Middle frontal gyrus (tissue), 1 donor: ENCODE measurements at regions not wholly inside any gene's neighbourhood (a gene's known extent, or its start where the extent isn't known, plus 50 kb on each side); places are given as distances from the start of the nearest gene placed in this dataset.
A peak's percentile ranks its signal among the peaks of the same experiment; 100 is the strongest.

Experiments
- DNase-seq: peaks from one replicate; pipeline ENCODE4 v3.0.0-alpha.2; 2015; ENCODE audit warnings: low spot score; ENCODE audit errors: extremely low spot score

GRCh38 chr2:198444800-198445287, 640.5 kb downstream of the PLCL1 start:
- DNase-seq, result no peak

DNA sequence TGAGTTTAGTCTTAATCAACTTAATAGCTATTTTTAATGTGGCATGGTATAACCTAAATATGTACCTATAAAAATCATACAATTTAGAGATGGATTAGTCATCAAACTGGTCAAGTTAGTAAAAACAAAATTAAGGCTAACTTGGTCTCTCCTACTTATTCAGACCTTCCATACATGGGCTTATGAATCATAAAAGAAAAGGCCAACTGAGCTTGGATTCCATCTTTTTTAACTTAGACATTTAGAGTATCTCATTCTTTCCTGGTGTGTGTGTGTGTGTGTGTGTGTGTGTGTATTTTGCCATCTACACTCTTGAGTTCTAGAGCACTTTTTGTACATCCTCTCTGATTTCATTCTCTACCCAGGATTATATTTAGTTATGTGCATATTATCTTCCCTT, 637.5 kb downstream of the PLCL1 start:
- DNase-seq, result no peak

DNA sequence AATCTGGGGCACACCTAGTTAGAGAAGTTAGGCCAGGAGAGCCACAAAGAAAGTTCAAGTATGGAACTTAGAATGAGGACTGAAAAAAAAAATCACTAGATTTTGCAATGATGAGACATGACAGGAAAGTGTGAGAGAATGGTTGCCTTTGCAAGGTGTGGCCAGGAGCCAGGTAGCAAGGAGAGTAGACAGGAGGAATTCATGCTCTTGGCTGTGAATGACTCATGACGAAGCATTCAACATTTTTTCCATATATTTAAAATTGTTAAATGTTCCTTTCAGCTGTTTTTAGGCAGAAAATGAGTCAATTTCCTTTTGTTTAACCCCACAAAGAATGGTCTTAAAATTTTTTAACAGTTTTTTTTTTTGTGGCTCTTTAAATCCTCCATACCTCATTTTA, 636.9 kb downstream of the PLCL1 start:
- DNase-seq, result no peak

DNA sequence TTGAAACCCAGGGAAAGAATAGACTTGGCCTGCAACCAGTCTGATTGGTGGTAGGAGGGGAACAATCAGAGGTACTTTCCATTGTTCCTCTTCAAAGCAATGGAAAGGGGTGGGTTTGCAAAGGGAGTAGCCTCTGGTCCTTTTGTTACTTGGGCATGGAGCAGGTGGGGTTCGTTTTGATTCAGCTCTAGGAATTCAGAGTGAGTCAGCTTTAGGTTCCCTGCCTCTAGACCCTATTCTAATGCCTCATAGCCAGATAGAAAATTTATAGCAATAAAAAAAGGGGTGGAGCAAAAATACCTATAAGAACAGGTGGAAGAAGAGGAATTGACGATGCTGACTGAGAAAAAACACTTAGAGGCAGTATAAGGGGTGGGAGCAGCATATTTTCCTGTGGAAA, 636.4 kb downstream of the PLCL1 start:
- no peak for DNase-seq

DNA sequence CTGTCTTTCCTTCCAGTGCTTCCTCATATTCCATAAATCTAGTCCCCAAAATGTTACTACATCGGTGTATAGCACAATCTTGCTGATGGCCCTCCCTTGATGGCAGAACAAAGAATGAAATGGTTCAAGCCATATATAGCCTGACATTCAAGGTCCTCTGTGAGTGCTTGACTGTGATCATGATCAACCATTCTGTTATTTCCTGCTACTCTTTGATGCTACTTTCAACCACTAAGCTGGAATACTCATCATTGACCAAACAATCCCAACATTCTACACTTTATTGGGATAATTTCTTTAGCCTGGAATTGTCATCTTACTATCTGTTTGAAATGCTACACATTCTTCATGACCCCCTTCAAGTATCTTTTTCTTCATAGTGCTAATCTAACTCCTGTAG, 633.9 kb downstream of the PLCL1 start:
- DNase-seq, result no peak

- no peak for DNase-seq
Observed at GRCh38 chr2:198424112-198424511, 619.7 kb downstream of the PLCL1 start.

DNA sequence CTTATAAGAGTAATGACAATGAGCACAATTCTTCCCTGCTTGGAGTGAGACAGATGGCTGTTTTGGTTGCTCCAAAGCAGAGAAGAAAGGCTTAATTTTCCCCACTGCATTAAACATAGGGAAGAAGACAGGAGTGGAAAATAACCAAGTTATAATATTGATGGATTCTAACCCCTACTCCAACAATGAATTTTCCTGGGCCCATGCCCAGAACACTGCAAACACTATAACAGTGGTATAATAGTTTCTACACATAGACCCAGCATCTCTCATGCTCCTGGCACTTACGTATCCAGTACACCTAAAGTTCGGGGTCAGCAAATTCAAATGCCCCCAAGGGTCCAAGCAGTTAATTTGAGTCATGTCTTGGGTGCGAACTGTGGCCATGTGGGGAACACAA, 613.4 kb downstream of the PLCL1 start:
- no peak for DNase-seq

DNA sequence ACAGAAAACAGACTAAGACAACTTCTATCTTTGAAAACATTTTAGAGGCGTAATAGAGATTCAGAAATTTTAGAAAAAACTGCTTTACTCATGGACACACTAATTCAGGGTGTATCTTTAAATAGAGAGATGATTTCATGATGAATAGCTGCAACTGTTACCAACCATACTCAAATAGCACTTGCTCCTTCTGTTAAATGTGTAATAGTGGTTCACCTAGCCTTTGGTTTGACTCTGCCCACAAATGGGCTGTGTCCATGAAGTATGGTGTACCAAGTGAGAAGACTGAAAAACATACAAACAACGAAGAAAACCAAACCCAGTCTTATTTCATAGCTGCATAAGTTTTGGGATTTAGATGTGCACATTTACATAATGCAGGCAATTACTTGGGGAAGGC, 610.6 kb downstream of the PLCL1 start:
- no peak for DNase-seq

GRCh38 chr2:198411936-198412335, 607.5 kb downstream of the PLCL1 start:
- no peak for DNase-seq

DNA sequence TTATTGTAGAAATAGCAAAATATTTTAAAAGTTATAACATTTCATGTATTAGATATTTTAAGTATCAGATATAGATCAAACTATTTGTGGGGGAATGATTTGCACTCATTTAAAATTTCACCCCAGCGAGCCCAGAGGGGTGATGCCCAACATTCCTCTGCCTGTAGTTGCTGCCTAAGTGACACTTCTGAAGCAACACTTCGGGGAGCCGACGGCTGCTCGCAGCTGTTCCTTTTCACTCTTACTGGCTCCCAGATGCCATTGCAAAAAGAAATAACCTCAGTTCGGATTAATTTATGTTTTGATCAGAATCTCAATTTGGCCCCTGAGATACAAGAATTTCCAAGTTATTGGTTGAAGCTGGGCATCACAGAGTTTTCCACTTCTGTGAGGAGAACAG, 603.8 kb downstream of the PLCL1 start:
- no peak for DNase-seq

DNA sequence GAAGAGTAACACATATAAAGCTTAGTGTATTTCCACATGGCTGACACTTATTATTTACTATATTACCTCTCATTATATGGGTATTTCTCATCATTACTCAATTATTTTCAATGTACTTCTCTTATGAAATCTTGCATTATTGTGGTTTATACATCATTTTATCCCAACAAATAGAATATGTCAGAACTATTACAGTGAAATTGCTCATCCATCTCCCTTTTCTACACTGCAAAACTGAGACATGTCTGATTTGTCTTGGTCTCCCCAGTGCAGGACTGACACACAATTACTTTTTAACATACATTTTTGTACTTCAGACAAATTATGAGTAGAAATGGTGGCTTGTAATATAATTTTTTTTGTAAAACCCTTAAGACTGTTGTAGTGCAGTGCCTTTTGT, 600.9 kb downstream of the PLCL1 start:
- no peak for DNase-seq

DNA sequence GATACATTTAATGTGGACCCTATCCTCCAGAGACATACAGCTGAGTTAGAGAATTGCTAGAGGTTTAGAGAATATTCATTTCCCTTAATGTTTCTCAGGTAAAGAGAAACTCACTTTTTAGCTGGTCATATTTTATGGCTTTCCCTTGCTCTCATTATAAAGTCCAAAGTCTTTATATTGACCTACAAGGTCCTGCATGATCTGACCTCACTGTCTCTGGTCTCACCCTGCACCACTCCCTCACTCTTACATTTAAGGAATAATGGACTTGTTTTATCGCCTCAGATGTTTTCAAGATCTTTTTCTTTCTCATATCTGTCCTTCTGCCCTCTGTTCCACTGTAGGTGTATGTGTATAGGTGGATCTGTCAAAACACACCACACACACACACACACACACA, 597.3 kb downstream of the PLCL1 start:
- no peak for DNase-seq

GRCh38 chr2:198400999-198401398, 596.6 kb downstream of the PLCL1 start:
- DNase-seq, result no peak

GRCh38 chr2:198394208-198394607, 589.8 kb downstream of the PLCL1 start:
- DNase-seq, result no peak

- DNase-seq, result no peak
Observed at GRCh38 chr2:198390670-198391069, 586.3 kb downstream of the PLCL1 start.

GRCh38 chr2:198387677-198388076, 583.3 kb downstream of the PLCL1 start:
- DNase-seq, result no peak

DNA sequence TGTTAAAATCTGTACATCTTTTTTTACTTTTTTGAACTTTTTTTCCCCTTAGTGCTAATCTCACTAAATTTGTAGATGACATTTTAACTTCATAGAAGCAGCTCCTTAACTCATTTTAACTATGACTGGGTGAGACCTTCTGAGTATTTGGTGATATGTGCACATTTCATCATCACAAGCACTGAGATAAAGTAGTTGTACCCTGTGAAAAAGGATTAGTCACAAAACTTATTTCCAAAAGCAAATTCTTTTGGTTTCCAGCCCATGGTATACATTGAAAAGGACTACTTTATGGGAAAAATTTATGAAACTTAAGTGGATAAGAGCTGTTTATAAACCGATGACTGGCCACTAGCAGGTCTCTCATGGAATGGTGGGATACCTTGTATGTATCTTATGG, 581.5 kb downstream of the PLCL1 start:
- DNase-seq, result no peak

- DNase-seq, result no peak
Observed at GRCh38 chr2:198385326-198385725, 580.9 kb downstream of the PLCL1 start.

DNA sequence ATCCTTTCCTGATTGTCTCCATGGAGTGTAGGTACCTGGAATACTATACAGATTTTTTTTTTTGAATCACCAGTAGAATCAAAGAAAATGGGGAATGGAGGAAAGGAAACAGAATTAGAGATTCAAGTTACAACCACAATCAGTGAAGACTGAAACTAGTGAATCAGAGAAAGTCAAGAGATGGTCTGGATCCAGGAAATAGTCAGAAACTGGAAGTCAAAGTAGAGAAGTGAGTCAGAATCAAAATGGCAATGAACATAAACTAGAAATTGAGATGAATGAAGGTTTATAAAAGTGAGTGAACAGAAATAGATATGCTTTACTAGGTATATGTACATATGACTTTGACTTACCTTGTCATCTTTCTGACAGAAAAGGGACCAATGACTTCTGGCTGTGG, 579.0 kb downstream of the PLCL1 start:
- DNase-seq, result no peak

DNA sequence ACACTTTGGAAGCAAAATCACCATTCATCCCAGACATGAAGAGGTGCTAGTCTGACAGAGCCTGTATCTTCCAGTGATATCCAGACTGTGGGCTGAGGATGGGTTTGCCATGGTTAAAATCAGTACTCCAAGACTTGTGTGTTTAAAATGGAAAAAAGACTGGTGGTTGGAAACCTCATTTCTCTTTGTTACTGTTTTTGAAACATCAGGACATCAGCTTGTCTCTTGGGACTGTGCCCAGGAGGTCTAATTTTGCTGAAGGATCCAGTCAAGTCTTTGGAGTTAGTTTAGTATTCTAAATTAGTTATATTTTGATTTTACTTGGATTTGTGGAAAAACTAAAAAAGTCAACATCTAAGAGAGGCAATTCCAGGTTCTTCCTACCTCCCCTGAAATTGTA, 578.4 kb downstream of the PLCL1 start:
- DNase-seq, result peak; percentile 42

GRCh38 chr2:198376677-198377076, 572.3 kb downstream of the PLCL1 start:
- no peak for DNase-seq

DNA sequence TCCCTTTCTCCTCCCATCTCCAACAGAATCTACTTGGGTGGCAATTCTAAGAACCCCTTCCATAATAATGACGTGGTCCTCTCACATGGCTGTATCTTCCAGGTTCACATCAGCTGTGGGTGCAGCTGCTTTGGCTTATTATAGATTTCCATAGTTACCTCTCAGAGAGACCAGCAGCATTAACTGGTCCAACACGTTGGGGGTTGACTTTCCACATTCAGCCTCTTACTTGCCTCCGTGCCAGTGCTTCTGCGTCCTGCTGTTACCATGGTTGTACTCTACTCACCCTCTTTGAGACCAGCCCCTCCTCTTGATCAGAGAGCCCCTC, 570.7 kb downstream of the PLCL1 start:
- DNase-seq, result no peak

- DNase-seq, result no peak
Observed at GRCh38 chr2:198374375-198375082, 570.1 kb downstream of the PLCL1 start.
